ENCODE measurements at regions not wholly inside any gene's neighbourhood (a gene's known extent, or its start where the extent isn't known, plus 50 kb on each side); places are given as distances from the start of the nearest gene placed in this dataset.

- TF ChIP-seq ZBTB9 (CRISPR knock-in tag; IDR thresholded peaks at IDR 0.05), result 0 out of 2 replicates have a peak, but pooled peaks have one; percentile 42
- TF ChIP-seq SOX6 (IDR thresholded peaks at IDR 0.05), result peak; percentile 59; the same call in 1 of the 2 replicates
- no peak for TF ChIP-seq ZNF277 (CRISPR knock-in tag; IDR thresholded peaks at IDR 0.05; ENCODE audit: borderline replicate concordance)
- TF ChIP-seq TBP (optimal IDR thresholded peaks at IDR 0.05; ENCODE audit: low read depth, low read length), result no peak
- no peak for TF ChIP-seq ZBTB34 (CRISPR knock-in tag; IDR thresholded peaks at IDR 0.05)
- TF ChIP-seq MGA (IDR thresholded peaks at IDR 0.05), result no peak
- TF ChIP-seq RAD51 (IDR thresholded peaks at IDR 0.05; ENCODE audit: borderline replicate concordance, low read depth), result peak; percentile 90
- TF ChIP-seq NR2C2 (CRISPR knock-in tag; IDR thresholded peaks at IDR 0.05), result no peak
- peak; percentile 78; the same call in 1 of the 2 replicates for TF ChIP-seq NR2C2 (tag; IDR thresholded peaks at IDR 0.05)
- no peak for TF ChIP-seq MCM2 (IDR thresholded peaks at IDR 0.05; ENCODE audit: low read depth)
- no peak for TF ChIP-seq JUN (IDR thresholded peaks at IDR 0.05; ENCODE audit: borderline replicate concordance, low read depth, low read length)
- TF ChIP-seq JUN (CRISPR knock-in tag; IDR thresholded peaks at IDR 0.05; ENCODE audit: borderline replicate concordance), result peak; percentile 89
These were observed 60.5 kb upstream of the TFRC start (continued) for GRCh38 chr3:196142202-196142956.

Data from K562 (cell line).